Esophagus muscularis mucosa (tissue), 4 donors: ENCODE measurements at regions not wholly inside any gene's neighbourhood (a gene's known extent, or its start where the extent isn't known, plus 50 kb on each side); places are given as distances from the start of the nearest gene placed in this dataset.
"Not testable (repeated sequence)": the region's sequence is repeated elsewhere in the genome, so short reads cannot be mapped to it uniquely, and the experiment has no call there.

Source experiments
- EP300 ChIP-seq: sonication (generic); formaldehyde crosslinking; IDR thresholded peaks from one replicate; pipeline ENCODE4 v1.6.1; 2017; ENCODE audit warnings: antibody characterized with exemption
- POLR2A ChIP-seq: fragments of 450-650 bp; IDR thresholded peaks from one replicate; pipeline ENCODE4 v1.6.1; 2017; ENCODE audit warnings: antibody characterized with exemption, moderate library complexity, mild to moderate bottlenecking, low read depth
- TF ChIP-seq, protein P1 (sequence below), 3 experiments: fragments of 200-600 bp in 2 of 3; fragments of 450-650 bp in 1 of 3; sonication (generic) in 2 of 3; IDR thresholded peaks; one replicate each; pipeline ENCODE4 v1.5.1; 2017 to 2019; ENCODE audit warnings: antibody characterized with exemption in 3 of 3, mild to moderate bottlenecking in 2 of 3, moderate library complexity in 1 of 3

GRCh38 chr5:34156703-34157414 is 113.8 kb upstream of the C1QTNF3 start:
- TF ChIP-seq EP300, POLR2A: not testable (repeated sequence)
- TF ChIP-seq, protein P1, sequence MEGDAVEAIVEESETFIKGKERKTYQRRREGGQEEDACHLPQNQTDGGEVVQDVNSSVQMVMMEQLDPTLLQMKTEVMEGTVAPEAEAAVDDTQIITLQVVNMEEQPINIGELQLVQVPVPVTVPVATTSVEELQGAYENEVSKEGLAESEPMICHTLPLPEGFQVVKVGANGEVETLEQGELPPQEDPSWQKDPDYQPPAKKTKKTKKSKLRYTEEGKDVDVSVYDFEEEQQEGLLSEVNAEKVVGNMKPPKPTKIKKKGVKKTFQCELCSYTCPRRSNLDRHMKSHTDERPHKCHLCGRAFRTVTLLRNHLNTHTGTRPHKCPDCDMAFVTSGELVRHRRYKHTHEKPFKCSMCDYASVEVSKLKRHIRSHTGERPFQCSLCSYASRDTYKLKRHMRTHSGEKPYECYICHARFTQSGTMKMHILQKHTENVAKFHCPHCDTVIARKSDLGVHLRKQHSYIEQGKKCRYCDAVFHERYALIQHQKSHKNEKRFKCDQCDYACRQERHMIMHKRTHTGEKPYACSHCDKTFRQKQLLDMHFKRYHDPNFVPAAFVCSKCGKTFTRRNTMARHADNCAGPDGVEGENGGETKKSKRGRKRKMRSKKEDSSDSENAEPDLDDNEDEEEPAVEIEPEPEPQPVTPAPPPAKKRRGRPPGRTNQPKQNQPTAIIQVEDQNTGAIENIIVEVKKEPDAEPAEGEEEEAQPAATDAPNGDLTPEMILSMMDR (IDR thresholded peaks at IDR 0.05), result not testable (repeated sequence)
